WTC11 (cell line): ENCODE measurements at regions not wholly inside any gene's neighbourhood (a gene's known extent, or its start where the extent isn't known, plus 50 kb on each side); places are given as distances from the start of the nearest gene placed in this dataset.
"Not testable (repeated sequence)": the region's sequence is repeated elsewhere in the genome, so short reads cannot be mapped to it uniquely, and the experiment has no call there.

Source experiments
- ATAC-seq: fragments of 200-7000 bp; cut with Tn5 transposase; 2 replicates; pipeline ENCODE4 v1.10.0; 2021; ENCODE audit warnings: mild to moderate bottlenecking, moderate library complexity
- CTCF ChIA-PET: fragments of 300-600 bp; sonication (Branson Sonifier 250); formaldehyde crosslinking; loops from one replicate; lab custom pipeline; 2021; ENCODE audit warnings: antibody characterized with exemption; lab: Charles Lee
- POLR2A ChIA-PET: fragments of 350-600 bp; sonication (Branson Sonifier 250); formaldehyde crosslinking; loops from one replicate; lab custom pipeline; 2021; ENCODE audit warnings: antibody characterized with exemption; lab: Charles Lee
- DNase-seq: peaks from one replicate; pipeline ENCODE4 v3.0.0; 2021; ENCODE audit warnings: low spot score
- H3K27ac Mint-ChIP-seq: 2 replicates; pipeline ENCODE4 v1.8.0; 2021; ENCODE audit warnings: mixed read lengths
- H3K27me3 Mint-ChIP-seq: 2 replicates; pipeline ENCODE4 v1.8.0; 2021; ENCODE audit warnings: low read depth, mild to moderate bottlenecking, moderate library complexity, mixed read lengths
- H3K36me3 Mint-ChIP-seq: 2 replicates; pipeline ENCODE4 v1.8.0; 2021; ENCODE audit warnings: mixed read lengths
- H3K4me1 Mint-ChIP-seq: 2 replicates; pipeline ENCODE4 v1.8.0; 2022; ENCODE audit warnings: mixed read lengths
- H3K4me3 Mint-ChIP-seq: 2 replicates; pipeline ENCODE4 v1.8.0; 2021; ENCODE audit warnings: mild to moderate bottlenecking, moderate library complexity, mixed read lengths
- H3K9me3 Mint-ChIP-seq: 2 replicates; pipeline ENCODE4 v1.8.0; 2021; ENCODE audit warnings: mixed read lengths
- EMX1 ChIP-seq: fragments of 250-450 bp; sonication (Bioruptor Pico); IDR thresholded peaks from 2 replicates; pipeline ENCODE4 v1.8.0; 2021; ENCODE audit warnings: mild to moderate bottlenecking
- FOXK1 ChIP-seq: sonication (generic); formaldehyde crosslinking; IDR thresholded peaks from 2 replicates; pipeline ENCODE4 v1.8.0; 2022; ENCODE audit warnings: mild to moderate bottlenecking, moderate library complexity, missing genetic modification reagents
- HMGA2 ChIP-seq: fragments of 250-450 bp; sonication (Bioruptor Pico); IDR thresholded peaks from 2 replicates; pipeline ENCODE4 v1.4.0; 2021; ENCODE audit warnings: mild to moderate bottlenecking, moderate library complexity
- MYBL2 ChIP-seq: sonication (generic); formaldehyde crosslinking; IDR thresholded peaks from 2 replicates; pipeline ENCODE4 v1.8.1; 2023; ENCODE audit warnings: mild to moderate bottlenecking, moderate library complexity, missing genetic modification reagents
- NR2C2 ChIP-seq: sonication (generic); formaldehyde crosslinking; IDR thresholded peaks from 2 replicates; pipeline ENCODE4 v1.8.0; 2022; ENCODE audit warnings: mild to moderate bottlenecking, missing genetic modification reagents
- SMAD3 ChIP-seq: sonication (generic); formaldehyde crosslinking; IDR thresholded peaks from 2 replicates; pipeline ENCODE4 v1.8.0; 2022; ENCODE audit warnings: missing genetic modification reagents, mild to moderate bottlenecking, borderline replicate concordance
- SMAD4 ChIP-seq: sonication (generic); formaldehyde crosslinking; IDR thresholded peaks from 2 replicates; pipeline ENCODE4 v1.8.0; 2022; ENCODE audit warnings: mild to moderate bottlenecking, missing genetic modification reagents
- TEAD1 ChIP-seq: sonication (generic); formaldehyde crosslinking; IDR thresholded peaks from 2 replicates; pipeline ENCODE4 v1.8.0; 2022; ENCODE audit warnings: mild to moderate bottlenecking, missing genetic modification reagents
- TF ChIP-seq, protein P1 (sequence below): sonication (generic); formaldehyde crosslinking; IDR thresholded peaks from 2 replicates; pipeline ENCODE4 v1.8.0; 2022; ENCODE audit warnings: mild to moderate bottlenecking, missing genetic modification reagents
- TF ChIP-seq, protein P2 (sequence below): fragments of 250-450 bp; sonication (Bioruptor Pico); IDR thresholded peaks from 2 replicates; pipeline ENCODE4 v1.9.0; 2021; ENCODE audit warnings: mild to moderate bottlenecking, borderline replicate concordance
- TF ChIP-seq, protein P3 (sequence below): sonication (generic); formaldehyde crosslinking; conservative IDR thresholded peaks from 2 replicates; pipeline ENCODE4 v1.8.1; 2023; ENCODE audit warnings: mild to moderate bottlenecking, low read depth, missing genetic modification reagents, moderate library complexity
- TF ChIP-seq, protein P4 (sequence below): sonication (generic); formaldehyde crosslinking; IDR thresholded peaks from 2 replicates; pipeline ENCODE4 v1.8.0; 2022; ENCODE audit warnings: mild to moderate bottlenecking, missing genetic modification reagents
- TF ChIP-seq, protein P5 (sequence below): sonication (generic); formaldehyde crosslinking; IDR thresholded peaks from 2 replicates; pipeline ENCODE4 v1.8.1; 2023; ENCODE audit warnings: mild to moderate bottlenecking, missing genetic modification reagents

DNA sequence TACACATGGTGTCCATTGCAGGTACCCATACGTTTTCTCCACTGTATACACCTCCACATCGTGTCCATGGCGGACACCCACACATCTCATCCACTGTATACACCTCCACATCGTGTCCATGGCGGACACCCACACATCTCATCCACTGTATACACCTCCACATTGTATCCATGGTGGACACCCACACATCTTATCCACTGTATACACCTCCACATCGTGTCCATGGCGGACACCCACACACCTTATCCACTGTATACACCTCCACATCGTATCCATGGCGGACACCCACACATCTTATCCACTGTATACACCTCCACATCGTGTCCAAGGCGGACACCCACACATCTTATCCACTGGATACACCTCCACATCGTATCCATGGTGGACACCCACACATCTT lies 50.4 kb upstream of the TTC34 start:
- H3K4me1 Mint-ChIP-seq, H3K27me3 Mint-ChIP-seq, H3K27ac Mint-ChIP-seq, POLR2A ChIA-PET, DNase-seq, CTCF ChIA-PET, H3K4me3 Mint-ChIP-seq, ATAC-seq: not testable (repeated sequence)
- H3K36me3 Mint-ChIP-seq, result peaks cover 26% of the 10 kb centered on the region
- H3K9me3 Mint-ChIP-seq, result peaks cover 37% of the 10 kb centered on the region

DNA sequence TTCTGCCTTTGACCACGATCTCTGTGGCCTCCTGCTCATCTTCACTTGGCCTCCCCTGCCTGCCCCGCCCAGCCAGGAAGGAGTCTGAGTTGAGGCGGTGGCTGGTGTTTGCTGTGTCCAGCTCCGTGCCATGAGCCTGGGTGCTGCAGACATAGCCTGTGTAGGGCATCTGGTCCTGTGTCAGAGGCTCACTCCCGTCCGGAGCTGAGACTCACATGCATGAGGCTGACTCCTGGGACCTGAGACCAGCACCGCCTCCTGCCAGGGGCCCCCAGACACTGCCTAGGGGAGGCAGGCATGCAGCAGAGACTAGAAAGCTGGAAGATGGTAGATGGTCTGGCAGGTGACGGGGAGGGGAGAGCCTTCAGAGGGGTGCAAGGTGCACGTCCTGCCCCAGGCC lies 52.2 kb upstream of the TTC34 start:
- H3K9me3 Mint-ChIP-seq, result peaks cover 36% of the 10 kb centered on the region
- peaks cover 33% of the 10 kb centered on the region for H3K36me3 Mint-ChIP-seq
- ATAC-seq (no peak), DNase-seq (no peak)
- POLR2A ChIA-PET, result no interaction called here
- no peak overlapping the region for H3K4me3 Mint-ChIP-seq
- no peak overlapping the region for H3K27ac Mint-ChIP-seq
- CTCF ChIA-PET, result no interaction called here
- no peak for TF ChIP-seq MYBL2 (CRISPR knock-in tag)
- no peak for TF ChIP-seq SMAD3 (CRISPR knock-in tag)
- TF ChIP-seq, protein P1, sequence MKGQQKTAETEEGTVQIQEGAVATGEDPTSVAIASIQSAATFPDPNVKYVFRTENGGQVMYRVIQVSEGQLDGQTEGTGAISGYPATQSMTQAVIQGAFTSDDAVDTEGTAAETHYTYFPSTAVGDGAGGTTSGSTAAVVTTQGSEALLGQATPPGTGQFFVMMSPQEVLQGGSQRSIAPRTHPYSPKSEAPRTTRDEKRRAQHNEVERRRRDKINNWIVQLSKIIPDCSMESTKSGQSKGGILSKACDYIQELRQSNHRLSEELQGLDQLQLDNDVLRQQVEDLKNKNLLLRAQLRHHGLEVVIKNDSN (CRISPR knock-in tag), result no peak
- TF ChIP-seq, protein P2, sequence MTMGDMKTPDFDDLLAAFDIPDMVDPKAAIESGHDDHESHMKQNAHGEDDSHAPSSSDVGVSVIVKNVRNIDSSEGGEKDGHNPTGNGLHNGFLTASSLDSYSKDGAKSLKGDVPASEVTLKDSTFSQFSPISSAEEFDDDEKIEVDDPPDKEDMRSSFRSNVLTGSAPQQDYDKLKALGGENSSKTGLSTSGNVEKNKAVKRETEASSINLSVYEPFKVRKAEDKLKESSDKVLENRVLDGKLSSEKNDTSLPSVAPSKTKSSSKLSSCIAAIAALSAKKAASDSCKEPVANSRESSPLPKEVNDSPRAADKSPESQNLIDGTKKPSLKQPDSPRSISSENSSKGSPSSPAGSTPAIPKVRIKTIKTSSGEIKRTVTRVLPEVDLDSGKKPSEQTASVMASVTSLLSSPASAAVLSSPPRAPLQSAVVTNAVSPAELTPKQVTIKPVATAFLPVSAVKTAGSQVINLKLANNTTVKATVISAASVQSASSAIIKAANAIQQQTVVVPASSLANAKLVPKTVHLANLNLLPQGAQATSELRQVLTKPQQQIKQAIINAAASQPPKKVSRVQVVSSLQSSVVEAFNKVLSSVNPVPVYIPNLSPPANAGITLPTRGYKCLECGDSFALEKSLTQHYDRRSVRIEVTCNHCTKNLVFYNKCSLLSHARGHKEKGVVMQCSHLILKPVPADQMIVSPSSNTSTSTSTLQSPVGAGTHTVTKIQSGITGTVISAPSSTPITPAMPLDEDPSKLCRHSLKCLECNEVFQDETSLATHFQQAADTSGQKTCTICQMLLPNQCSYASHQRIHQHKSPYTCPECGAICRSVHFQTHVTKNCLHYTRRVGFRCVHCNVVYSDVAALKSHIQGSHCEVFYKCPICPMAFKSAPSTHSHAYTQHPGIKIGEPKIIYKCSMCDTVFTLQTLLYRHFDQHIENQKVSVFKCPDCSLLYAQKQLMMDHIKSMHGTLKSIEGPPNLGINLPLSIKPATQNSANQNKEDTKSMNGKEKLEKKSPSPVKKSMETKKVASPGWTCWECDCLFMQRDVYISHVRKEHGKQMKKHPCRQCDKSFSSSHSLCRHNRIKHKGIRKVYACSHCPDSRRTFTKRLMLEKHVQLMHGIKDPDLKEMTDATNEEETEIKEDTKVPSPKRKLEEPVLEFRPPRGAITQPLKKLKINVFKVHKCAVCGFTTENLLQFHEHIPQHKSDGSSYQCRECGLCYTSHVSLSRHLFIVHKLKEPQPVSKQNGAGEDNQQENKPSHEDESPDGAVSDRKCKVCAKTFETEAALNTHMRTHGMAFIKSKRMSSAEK (CRISPR knock-in tag), result no peak
- TF ChIP-seq, protein P3, sequence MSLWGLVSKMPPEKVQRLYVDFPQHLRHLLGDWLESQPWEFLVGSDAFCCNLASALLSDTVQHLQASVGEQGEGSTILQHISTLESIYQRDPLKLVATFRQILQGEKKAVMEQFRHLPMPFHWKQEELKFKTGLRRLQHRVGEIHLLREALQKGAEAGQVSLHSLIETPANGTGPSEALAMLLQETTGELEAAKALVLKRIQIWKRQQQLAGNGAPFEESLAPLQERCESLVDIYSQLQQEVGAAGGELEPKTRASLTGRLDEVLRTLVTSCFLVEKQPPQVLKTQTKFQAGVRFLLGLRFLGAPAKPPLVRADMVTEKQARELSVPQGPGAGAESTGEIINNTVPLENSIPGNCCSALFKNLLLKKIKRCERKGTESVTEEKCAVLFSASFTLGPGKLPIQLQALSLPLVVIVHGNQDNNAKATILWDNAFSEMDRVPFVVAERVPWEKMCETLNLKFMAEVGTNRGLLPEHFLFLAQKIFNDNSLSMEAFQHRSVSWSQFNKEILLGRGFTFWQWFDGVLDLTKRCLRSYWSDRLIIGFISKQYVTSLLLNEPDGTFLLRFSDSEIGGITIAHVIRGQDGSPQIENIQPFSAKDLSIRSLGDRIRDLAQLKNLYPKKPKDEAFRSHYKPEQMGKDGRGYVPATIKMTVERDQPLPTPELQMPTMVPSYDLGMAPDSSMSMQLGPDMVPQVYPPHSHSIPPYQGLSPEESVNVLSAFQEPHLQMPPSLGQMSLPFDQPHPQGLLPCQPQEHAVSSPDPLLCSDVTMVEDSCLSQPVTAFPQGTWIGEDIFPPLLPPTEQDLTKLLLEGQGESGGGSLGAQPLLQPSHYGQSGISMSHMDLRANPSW (CRISPR knock-in tag), result no peak
- TF ChIP-seq SMAD4 (CRISPR knock-in tag), result no peak
- TF ChIP-seq, protein P4, sequence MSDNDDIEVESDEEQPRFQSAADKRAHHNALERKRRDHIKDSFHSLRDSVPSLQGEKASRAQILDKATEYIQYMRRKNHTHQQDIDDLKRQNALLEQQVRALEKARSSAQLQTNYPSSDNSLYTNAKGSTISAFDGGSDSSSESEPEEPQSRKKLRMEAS (CRISPR knock-in tag), result no peak
- no peak for TF ChIP-seq FOXK1 (CRISPR knock-in tag)
- TF ChIP-seq, all 79 proteins: peak for 0
- Mint-ChIP-seq H3K27me3 (peaks cover 3% of the 10 kb centered on the region), H3K4me1 (no peaks in the 10 kb centered on the region)

DNA sequence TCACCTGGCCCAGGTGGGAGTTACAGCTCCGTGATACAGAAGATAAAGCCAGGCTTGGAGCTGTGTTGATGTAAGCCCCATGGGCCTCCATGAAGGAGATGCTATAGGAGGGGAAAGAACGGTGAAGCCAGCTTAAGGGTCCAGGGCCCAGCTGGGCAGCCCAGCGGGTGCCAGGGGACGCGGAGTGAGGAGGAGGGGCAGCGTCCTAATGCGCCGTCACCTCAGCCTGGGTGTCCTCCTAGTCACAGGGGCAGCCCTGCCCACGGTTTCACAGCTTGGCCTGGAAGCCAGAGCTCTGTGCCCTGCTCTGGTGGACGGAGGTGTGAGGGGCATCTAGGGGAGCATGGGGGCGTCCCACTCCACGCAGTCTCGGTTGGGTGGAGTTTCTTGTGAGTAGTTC lies 52.7 kb upstream of the TTC34 start:
- H3K27me3 Mint-ChIP-seq, result peaks cover 5% of the 10 kb centered on the region
- peaks cover 34% of the 10 kb centered on the region for H3K36me3 Mint-ChIP-seq
- H3K4me1 Mint-ChIP-seq, result no peaks in the 10 kb centered on the region
- DNase-seq, result no peak
- H3K27ac Mint-ChIP-seq, result no peak overlapping the region
- no peak for TF ChIP-seq EMX1 (CRISPR knock-in tag)
- TF ChIP-seq, protein P5, sequence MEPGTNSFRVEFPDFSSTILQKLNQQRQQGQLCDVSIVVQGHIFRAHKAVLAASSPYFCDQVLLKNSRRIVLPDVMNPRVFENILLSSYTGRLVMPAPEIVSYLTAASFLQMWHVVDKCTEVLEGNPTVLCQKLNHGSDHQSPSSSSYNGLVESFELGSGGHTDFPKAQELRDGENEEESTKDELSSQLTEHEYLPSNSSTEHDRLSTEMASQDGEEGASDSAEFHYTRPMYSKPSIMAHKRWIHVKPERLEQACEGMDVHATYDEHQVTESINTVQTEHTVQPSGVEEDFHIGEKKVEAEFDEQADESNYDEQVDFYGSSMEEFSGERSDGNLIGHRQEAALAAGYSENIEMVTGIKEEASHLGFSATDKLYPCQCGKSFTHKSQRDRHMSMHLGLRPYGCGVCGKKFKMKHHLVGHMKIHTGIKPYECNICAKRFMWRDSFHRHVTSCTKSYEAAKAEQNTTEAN (CRISPR knock-in tag), result no peak
- no peak for TF ChIP-seq HMGA2 (CRISPR knock-in tag)
- no peak for TF ChIP-seq NR2C2
- TF ChIP-seq TEAD1 (CRISPR knock-in tag), result no peak
- peaks cover 39% of the 10 kb centered on the region for H3K9me3 Mint-ChIP-seq
- ATAC-seq, result no peak
- POLR2A ChIA-PET, result no interaction called here
- CTCF ChIA-PET, result no interaction called here
- no peak overlapping the region for H3K4me3 Mint-ChIP-seq
